GM21528 (cell line): ENCODE measurements at regions not wholly inside any gene's neighbourhood (a gene's known extent, or its start where the extent isn't known, plus 50 kb on each side); places are given as distances from the start of the nearest gene placed in this dataset.
"Not testable (repeated sequence)": the region's sequence is repeated elsewhere in the genome, so short reads cannot be mapped to it uniquely, and the experiment has no call there.

ENCODE experiments used
- ATAC-seq: cut with Tn5 transposase; IDR thresholded peaks from one replicate; pipeline ENCODE4 v1.9.1; 2021; ENCODE audit warnings: mild to moderate bottlenecking, moderate library complexity; ENCODE audit not compliant: unreplicated experiment, low FRiP score

GRCh38 chrX:964831-965416 lies 247.5 kb downstream of the CRLF2 start:
- ATAC-seq = no peak

- ATAC-seq = no peak
Observed at GRCh38 chrX:960821-961220, 251.6 kb downstream of the CRLF2 start.

- no peak for ATAC-seq
Observed at GRCh38 chrX:959595-959994, 252.9 kb downstream of the CRLF2 start.

GRCh38 chrX:955168-955781 lies 257.2 kb downstream of the CRLF2 start:
- ATAC-seq = not testable (repeated sequence)

- no peak for ATAC-seq
Observed at GRCh38 chrX:953879-954482, 258.5 kb downstream of the CRLF2 start.

GRCh38 chrX:952816-953215 lies 259.6 kb downstream of the CRLF2 start:
- no peak for ATAC-seq

- not testable (repeated sequence) for ATAC-seq
Observed at GRCh38 chrX:947262-947661, 265.2 kb downstream of the CRLF2 start.

- no peak for ATAC-seq
Observed at GRCh38 chrX:943035-943434, 269.4 kb downstream of the CRLF2 start.

- ATAC-seq = no peak
Observed at GRCh38 chrX:940691-941090, 271.8 kb downstream of the CRLF2 start.

- no peak for ATAC-seq
Observed at GRCh38 chrX:936979-937769, 275.3 kb downstream of the CRLF2 start.

- ATAC-seq = no peak
Observed at GRCh38 chrX:933611-934010, 278.8 kb downstream of the CRLF2 start.

GRCh38 chrX:928606-929005 lies 283.8 kb downstream of the CRLF2 start:
- ATAC-seq = no peak

- ATAC-seq = no peak
Observed at GRCh38 chrX:926991-927390, 285.5 kb downstream of the CRLF2 start.

- no peak for ATAC-seq
Observed at GRCh38 chrX:926070-926469, 286.4 kb downstream of the CRLF2 start.

- no peak for ATAC-seq
Observed at GRCh38 chrX:925652-926061, 286.8 kb downstream of the CRLF2 start.

- no peak for ATAC-seq
Observed at GRCh38 chrX:925094-925493, 287.4 kb downstream of the CRLF2 start.

- ATAC-seq = no peak
Observed at GRCh38 chrX:924017-924416, 288.4 kb downstream of the CRLF2 start.

- ATAC-seq = no peak
Observed at GRCh38 chrX:920234-920799, 289.7 kb downstream of the SHOX start.

GRCh38 chrX:916230-916599 lies 285.6 kb downstream of the SHOX start:
- ATAC-seq = no peak

GRCh38 chrX:915427-916229 lies 285.0 kb downstream of the SHOX start:
- no peak for ATAC-seq
